ENCODE measurements at regions not wholly inside any gene's neighbourhood (a gene's known extent, or its start where the extent isn't known, plus 50 kb on each side); places are given as distances from the start of the nearest gene placed in this dataset.
A peak's percentile ranks its signal among the peaks of the same experiment; 100 is the strongest.
"Not testable (repeated sequence)": the region's sequence is repeated elsewhere in the genome, so short reads cannot be mapped to it uniquely, and the experiment has no call there.

DNA sequence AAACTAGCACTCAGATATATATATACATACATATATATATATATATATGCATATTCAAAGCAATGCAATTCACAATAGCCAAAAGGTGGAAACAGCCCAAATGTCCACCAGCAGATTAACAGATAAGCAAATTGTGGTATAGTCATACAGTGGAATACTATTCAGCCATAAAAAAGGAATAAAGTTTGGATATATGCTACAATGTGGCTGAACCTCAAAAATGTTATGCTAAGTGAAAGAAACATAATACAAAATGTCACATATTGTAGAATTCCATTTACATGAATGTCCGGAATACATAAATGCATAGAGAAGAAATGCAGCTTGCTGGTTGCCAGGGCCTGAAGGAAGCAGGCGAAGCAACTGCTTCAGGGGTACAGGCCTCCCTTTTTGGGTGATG, 143.4 kb downstream of the ATPSCKMT start:
- TF ChIP-seq CTCF (IDR thresholded peaks at IDR 0.05; ENCODE audit: unreplicated experiment) = no peak
- no peak overlapping the region for H3K27ac Mint-ChIP-seq (ENCODE audit: unreplicated experiment)
- H3K4me1 Mint-ChIP-seq (ENCODE audit: unreplicated experiment) = peaks cover 6% of the 10 kb centered on the region
- no peaks in the 10 kb centered on the region for H3K9me3 Mint-ChIP-seq (ENCODE audit: unreplicated experiment)
- no peak for DNase-seq (ENCODE audit: low spot score)
- H3K27me3 Mint-ChIP-seq (ENCODE audit: unreplicated experiment) = peaks cover 3% of the 10 kb centered on the region
- no peaks in the 10 kb centered on the region for H3K36me3 Mint-ChIP-seq (ENCODE audit: low read depth, unreplicated experiment)
- no peak overlapping the region for H3K4me3 Mint-ChIP-seq (ENCODE audit: unreplicated experiment)

DNA sequence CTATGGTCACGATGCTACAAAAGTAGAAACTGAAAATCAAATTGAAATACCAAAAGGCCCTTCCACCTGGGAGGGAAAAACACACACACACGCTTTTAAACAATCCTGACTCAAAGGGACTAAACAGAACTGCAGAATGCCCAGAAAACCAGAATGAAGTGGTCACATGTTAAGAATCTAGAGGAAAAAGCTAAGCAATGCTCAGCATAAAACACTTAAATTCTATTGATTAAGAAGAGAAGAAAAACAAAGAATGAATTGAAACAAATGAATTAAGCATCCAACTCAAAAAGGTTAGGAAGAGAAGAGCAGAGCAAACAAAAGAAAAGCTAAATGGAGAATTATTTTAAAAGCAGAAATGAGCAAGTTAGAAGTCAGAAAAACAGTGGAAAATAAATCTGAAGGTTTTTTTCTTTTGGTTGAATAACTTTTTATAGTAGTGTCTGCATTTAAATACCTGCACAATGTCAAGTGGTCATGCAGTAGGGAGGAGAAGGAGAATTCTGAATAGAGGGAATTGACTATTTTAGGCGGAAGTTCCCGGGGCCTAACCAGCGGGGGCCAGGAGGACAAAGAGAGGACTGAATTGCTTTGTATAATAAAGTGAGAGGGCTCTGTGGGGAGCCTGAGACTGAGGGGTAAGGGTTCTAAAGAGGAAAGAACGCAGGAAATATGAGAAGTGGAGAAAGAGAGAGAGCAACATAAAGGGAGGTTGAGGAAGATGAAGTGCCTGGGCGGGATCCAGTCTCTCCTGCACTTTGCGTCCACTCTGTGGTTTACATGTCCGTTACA, 146.8 kb downstream of the ATPSCKMT start:
- DNase-seq (ENCODE audit: low spot score) = no peak
- H3K27ac Mint-ChIP-seq (ENCODE audit: unreplicated experiment) = peak overlapping the region; percentile 39
- H3K4me3 Mint-ChIP-seq (ENCODE audit: unreplicated experiment) = no peak overlapping the region
- peaks cover 2% of the 10 kb centered on the region for H3K27me3 Mint-ChIP-seq (ENCODE audit: unreplicated experiment)
- TF ChIP-seq CTCF (IDR thresholded peaks at IDR 0.05; ENCODE audit: unreplicated experiment) = no peak
- H3K4me1 Mint-ChIP-seq (ENCODE audit: unreplicated experiment) = peaks cover 6% of the 10 kb centered on the region
- peaks cover 4% of the 10 kb centered on the region for H3K36me3 Mint-ChIP-seq (ENCODE audit: low read depth, unreplicated experiment)
- peaks cover 6% of the 10 kb centered on the region for H3K9me3 Mint-ChIP-seq (ENCODE audit: unreplicated experiment)

GRCh38 chr5:10102235-10102634, 147.5 kb downstream of the ATPSCKMT start:
- not testable (repeated sequence) for DNase-seq (ENCODE audit: low spot score); H3K4me3 Mint-ChIP-seq (ENCODE audit: unreplicated experiment); H3K27me3 Mint-ChIP-seq (ENCODE audit: unreplicated experiment); H3K27ac Mint-ChIP-seq (ENCODE audit: unreplicated experiment); H3K9me3 Mint-ChIP-seq (ENCODE audit: unreplicated experiment); H3K36me3 Mint-ChIP-seq (ENCODE audit: low read depth, unreplicated experiment); H3K4me1 Mint-ChIP-seq (ENCODE audit: unreplicated experiment)

DNA sequence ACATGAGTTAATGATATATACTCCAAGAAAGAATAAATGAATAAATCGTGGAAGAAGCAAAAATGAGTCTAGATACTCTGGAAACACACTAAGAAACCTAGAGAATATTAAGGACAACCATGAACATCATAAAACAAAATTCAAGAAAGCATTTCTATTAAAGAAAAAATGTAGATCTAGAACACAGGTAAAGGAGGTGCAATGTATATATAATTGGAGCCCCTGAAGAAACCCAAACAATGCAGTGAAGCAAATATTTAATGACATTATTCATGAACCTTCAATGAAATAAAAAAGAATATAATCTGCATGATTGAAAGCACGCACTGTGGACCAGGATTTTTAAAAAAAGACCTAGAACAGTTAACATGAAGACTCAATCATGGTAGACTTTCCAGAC, 150.1 kb downstream of the ATPSCKMT start:
- Mint-ChIP-seq H3K4me1 (ENCODE audit: unreplicated experiment) (peaks cover 6% of the 10 kb centered on the region), H3K9me3 (ENCODE audit: unreplicated experiment) (peaks cover 6% of the 10 kb centered on the region), H3K36me3 (ENCODE audit: low read depth, unreplicated experiment) (peaks cover 4% of the 10 kb centered on the region), H3K27me3 (ENCODE audit: unreplicated experiment) (no peaks in the 10 kb centered on the region), H3K4me3 (ENCODE audit: unreplicated experiment) (no peak overlapping the region), H3K27ac (ENCODE audit: unreplicated experiment) (no peak overlapping the region)
- TF ChIP-seq CTCF (IDR thresholded peaks at IDR 0.05; ENCODE audit: unreplicated experiment) = no peak
- no peak for DNase-seq (ENCODE audit: low spot score)

GRCh38 chr5:10091701-10092100, 158.0 kb downstream of the ATPSCKMT start:
- H3K36me3 Mint-ChIP-seq (ENCODE audit: low read depth, unreplicated experiment) = no peaks in the 10 kb centered on the region
- DNase-seq (ENCODE audit: low spot score) = no peak
- H3K27ac Mint-ChIP-seq (ENCODE audit: unreplicated experiment) = no peak overlapping the region
- no peak for TF ChIP-seq CTCF (IDR thresholded peaks at IDR 0.05; ENCODE audit: unreplicated experiment)
- peaks cover 4% of the 10 kb centered on the region for H3K9me3 Mint-ChIP-seq (ENCODE audit: unreplicated experiment)
- H3K4me1 Mint-ChIP-seq (ENCODE audit: unreplicated experiment) = no peaks in the 10 kb centered on the region
- peaks cover 1% of the 10 kb centered on the region for H3K27me3 Mint-ChIP-seq (ENCODE audit: unreplicated experiment)
- H3K4me3 Mint-ChIP-seq (ENCODE audit: unreplicated experiment) = no peak overlapping the region
